B cell (primary cell): ENCODE measurements at regions not wholly inside any gene's neighbourhood (a gene's known extent, or its start where the extent isn't known, plus 50 kb on each side); places are given as distances from the start of the nearest gene placed in this dataset.

Source experiments
- CTCF ChIP-seq: fragments of 200-600 bp; IDR thresholded peaks from one replicate; pipeline ENCODE4 v1.8.0; 2022; ENCODE audit warnings: antibody characterized with exemption, mild to moderate bottlenecking
- EZH2 ChIP-seq: IDR thresholded peaks from 2 replicates; pipeline ENCODE4 v1.6.1; 2012; ENCODE audit warnings: borderline replicate concordance, low read depth, mild to moderate bottlenecking, moderate library complexity, low read length; ENCODE audit not compliant: insufficient read depth, poor library complexity, severe bottlenecking

GRCh38 chr13:62210951-62211350 lies 795.3 kb upstream of the PCDH20 start:
- TF ChIP-seq CTCF (no peak), EZH2 (no peak)
